HG02840 (cell line): ENCODE measurements at regions not wholly inside any gene's neighbourhood (a gene's known extent, or its start where the extent isn't known, plus 50 kb on each side); places are given as distances from the start of the nearest gene placed in this dataset.
"Not testable (repeated sequence)": the region's sequence is repeated elsewhere in the genome, so short reads cannot be mapped to it uniquely, and the experiment has no call there.

Experiments used
- ATAC-seq: cut with Tn5 transposase; IDR thresholded peaks from one replicate; pipeline ENCODE4 v1.9.1; 2021; ENCODE audit warnings: mild to moderate bottlenecking, moderate library complexity, moderate number of reproducible peaks; ENCODE audit not compliant: unreplicated experiment, low FRiP score

DNA sequence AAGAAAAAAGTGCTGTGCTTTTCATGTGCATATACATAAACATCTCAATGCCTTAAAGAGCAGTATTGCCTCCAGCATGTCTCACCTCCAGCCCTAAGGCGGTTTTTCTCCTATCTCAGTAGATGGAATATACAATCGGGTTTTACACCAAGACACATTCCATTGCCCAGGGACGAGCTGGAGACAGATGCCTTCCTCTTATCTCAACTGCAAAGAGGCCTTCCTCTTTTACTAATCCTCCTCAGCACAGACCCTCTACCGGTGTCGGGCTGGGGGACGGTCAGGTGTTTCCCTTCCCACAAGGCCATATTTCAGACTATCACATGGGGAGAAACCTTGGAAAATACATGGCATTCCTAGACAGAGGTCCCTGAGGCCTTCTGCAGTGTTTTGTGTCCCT is 385.3 kb downstream of the AMY1C start:
- not testable (repeated sequence) for ATAC-seq

- no peak for ATAC-seq
Measured at GRCh38 chr1:104136621-104137020, 386.9 kb downstream of the AMY1C start.

DNA sequence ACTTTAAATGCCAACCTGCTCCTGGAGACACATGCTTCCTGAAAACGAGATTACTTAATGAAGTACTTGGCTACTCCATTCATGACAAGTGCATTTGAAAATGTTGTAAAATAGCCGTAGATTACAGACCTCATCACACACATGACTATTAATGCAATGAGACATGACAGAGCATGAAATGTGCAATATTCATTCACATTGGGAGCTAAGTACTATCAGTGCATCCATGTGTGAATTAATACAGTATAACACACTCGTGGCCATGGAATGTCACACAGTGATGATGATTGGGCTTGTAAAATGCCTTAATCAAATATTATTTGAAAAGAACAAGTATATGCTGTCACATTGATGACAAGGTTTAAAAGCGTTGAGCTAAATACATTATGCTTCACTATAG is 407.0 kb downstream of the AMY1C start:
- ATAC-seq: no peak

GRCh38 chr1:104163912-104164476 is 414.3 kb downstream of the AMY1C start:
- ATAC-seq: no peak

- ATAC-seq: no peak
Measured at GRCh38 chr1:104172243-104172681, 422.6 kb downstream of the AMY1C start.

- ATAC-seq: no peak
Measured at GRCh38 chr1:104182251-104182650, 432.6 kb downstream of the AMY1C start.

DNA sequence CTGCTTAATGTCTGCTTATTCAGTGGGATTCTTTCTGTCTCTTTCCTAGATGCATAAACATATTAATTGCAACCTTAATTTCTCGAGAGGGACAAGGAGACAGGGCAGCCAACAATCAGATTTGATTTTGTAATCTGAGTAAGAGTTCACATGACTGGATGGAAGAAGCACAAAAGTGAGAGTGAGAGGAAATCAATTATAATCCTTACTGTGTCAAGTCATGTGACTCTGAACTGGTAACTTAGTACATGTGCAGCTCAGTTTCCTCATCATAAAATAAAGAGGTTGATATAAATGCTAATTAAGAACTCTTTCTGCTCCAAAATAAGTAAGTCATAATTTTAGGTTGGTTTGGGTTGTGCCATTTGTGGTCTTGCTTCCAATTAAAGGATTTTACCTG is 439.5 kb downstream of the AMY1C start:
- ATAC-seq: no peak

- no peak for ATAC-seq
Measured at GRCh38 chr1:104190821-104191220, 441.1 kb downstream of the AMY1C start.

DNA sequence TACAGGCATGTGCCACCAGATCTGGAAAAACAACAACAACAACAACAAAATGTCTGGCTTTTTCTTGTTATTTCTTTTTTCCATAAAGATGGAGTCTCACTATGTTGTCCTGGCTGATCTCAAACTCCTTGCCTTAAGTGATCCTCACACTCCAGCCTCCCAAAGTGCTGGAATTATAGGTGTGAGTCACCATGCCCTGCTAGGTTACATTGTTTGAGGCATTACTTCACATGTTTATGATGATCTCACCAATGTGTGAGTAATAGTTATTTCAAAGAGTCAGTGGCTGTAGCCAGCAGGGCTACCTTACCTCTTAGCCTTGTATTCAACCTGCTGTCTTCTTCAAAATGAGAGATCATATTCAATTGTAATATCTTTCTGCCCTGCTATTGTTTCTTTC is 445.7 kb downstream of the AMY1C start:
- no peak for ATAC-seq

DNA sequence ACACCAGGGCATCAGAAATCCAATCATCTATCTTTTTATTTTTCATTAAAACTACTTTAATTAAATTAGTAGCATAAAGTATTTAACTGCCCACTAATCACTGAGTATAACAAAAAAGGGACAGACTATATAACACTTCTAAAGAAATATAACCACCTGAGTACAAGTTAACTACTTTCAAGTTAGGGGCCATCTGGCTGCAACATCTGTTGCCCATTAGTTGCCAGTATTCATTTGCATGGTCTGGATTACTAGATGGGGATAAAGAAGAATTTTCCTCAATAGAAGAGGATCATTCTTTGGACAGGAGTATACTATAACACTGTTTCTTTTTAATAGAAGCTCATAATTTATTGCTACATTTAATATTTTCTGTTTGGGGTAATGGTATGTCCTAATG is 446.4 kb downstream of the AMY1C start:
- no peak for ATAC-seq

DNA sequence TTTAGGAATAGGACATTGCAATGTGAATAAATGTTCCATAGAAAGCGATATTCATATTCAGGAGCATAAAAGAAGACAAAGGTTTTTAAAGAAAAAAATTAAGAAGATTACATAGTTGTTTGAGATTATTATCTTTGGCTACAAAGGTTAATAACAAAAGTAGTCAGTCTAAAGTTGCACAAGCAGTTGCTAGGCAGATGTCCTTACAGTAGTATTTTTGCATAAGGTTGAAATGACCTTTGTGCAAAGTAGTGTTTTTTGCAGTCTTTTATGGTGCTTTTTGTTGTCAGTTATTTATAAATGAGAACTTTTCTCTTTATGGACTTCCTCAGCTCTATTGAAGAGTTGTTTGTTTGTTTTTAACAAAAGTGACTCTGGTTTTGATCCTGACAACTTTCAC is 447.8 kb downstream of the AMY1C start:
- no peak for ATAC-seq

DNA sequence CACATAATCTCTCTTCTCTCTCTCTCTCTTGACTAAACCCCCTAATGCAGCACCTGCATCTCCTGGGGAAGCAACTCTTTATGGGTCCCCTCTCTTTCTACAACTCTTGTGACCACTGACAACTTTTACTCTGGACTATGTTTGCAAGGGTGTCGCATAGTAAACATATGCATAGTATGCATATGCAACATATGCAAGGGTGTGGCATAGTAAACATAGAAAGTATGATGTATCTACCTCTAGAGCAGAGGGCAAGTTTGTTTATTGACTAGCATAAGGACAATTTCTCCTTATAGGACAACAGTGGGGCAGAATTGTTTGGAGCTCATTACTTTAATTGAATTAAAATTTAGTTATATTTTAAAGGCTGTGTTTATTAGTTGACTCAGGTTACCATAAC is 462.5 kb downstream of the AMY1C start:
- ATAC-seq: no peak

DNA sequence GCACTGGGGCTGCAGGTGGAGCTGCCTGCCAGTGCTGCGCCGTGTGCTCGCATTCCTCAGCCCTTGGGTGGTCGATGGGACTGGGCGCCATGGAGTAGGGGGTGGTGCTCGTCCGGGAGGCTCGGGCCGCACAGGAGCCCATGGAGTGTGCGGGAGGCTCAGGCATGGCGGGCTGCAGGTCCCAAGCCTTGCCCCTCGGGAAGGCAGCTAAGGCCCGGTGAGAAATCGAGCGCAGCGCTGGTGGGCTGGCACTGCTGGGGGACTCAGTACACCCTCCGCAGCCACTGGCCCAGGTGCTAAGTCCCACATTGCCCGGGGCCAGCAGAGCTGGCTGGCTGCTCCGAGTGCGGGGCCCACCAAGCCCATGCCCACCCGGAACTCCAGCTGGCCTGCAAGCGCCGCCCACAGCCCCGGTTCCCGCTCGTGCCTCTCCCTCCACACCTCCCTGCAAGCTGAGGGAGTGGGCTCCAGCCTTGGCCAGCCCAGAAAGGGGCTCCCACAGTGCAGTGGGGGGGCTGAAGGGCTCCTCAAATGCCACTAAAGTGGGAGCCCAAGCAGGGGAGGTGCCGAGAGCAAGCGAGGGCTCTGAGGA is 467.8 kb downstream of the AMY1C start:
- not testable (repeated sequence) for ATAC-seq

- no peak for ATAC-seq
Measured at GRCh38 chr1:104229860-104230259, 480.2 kb downstream of the AMY1C start.

- no peak for ATAC-seq
Measured at GRCh38 chr1:104231676-104232075, 482.0 kb downstream of the AMY1C start.

DNA sequence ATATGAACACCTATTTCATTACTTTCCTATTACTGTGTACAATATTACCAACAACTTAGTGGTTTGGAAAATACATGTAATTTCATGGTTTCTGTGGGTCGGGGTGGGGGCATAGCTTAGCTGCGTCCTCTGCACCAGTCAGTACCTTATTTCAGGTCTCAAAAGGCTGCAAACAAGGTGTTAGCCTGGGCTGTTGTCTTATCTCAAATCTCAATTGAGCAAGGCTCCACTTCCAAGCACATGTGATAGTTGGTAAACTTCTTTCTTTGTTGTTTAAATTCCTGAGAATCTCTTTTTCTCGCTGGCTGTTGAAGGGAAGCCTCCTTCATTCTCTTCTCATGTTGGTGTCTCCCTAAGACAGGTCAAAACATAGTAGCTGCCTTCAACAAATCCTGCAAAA is 485.4 kb downstream of the AMY1C start:
- ATAC-seq: no peak

GRCh38 chr1:104238991-104239390 is 489.3 kb downstream of the AMY1C start:
- ATAC-seq: no peak

GRCh38 chr1:104248385-104248784 is 498.7 kb downstream of the AMY1C start:
- ATAC-seq: no peak

GRCh38 chr1:104259481-104259880 is 509.8 kb downstream of the AMY1C start:
- ATAC-seq: no peak

GRCh38 chr1:104263110-104263509 is 513.4 kb downstream of the AMY1C start:
- not testable (repeated sequence) for ATAC-seq

DNA sequence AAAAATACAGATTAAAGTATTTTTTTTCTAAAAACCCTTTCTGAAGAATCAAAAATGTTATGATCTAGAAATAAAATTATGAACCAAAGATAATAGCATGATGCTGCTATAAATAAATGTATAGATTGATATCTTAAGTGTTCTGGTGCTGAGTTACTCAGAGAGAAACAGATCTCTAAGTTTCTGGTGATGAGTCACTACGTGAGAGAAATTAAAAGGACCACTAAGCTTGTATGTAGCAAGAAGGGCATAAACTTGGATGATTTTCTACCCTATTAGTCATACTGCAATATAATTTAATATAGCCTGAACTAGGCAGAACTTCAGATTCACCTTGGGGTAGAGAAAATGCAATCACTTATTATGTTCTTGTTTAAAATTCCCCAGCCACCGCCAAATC is 514.8 kb downstream of the AMY1C start:
- ATAC-seq: no peak

- ATAC-seq: no peak
Measured at GRCh38 chr1:104265163-104265562, 515.5 kb downstream of the AMY1C start.

GRCh38 chr1:104266612-104267011 is 516.9 kb downstream of the AMY1C start:
- ATAC-seq: no peak
